ENCODE measurements at regions not wholly inside any gene's neighbourhood (a gene's known extent, or its start where the extent isn't known, plus 50 kb on each side); places are given as distances from the start of the nearest gene placed in this dataset.

DNA sequence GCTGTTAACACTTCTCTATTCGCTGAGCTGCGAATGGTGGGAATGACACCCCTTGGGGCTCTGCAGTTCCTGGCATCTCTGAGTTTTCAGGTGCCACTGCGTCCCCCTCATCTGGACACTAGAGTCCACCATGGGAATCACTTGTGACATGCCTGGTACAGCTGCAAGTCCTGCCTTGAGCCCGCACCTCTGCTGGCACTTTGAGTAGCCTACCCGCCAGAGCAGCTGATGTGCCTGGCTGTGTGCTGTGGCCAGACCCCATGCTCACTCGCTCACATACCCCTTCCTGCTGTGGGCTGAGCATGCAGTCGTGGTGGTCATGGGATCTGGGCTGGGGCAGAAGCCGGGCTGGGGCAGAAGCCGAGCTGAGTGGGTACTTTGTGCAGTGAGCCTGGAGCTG lies 117.6 kb downstream of the RND3 start:
- no peak for DNase-seq (ENCODE audit: low spot score)
- TF ChIP-seq, protein P1, sequence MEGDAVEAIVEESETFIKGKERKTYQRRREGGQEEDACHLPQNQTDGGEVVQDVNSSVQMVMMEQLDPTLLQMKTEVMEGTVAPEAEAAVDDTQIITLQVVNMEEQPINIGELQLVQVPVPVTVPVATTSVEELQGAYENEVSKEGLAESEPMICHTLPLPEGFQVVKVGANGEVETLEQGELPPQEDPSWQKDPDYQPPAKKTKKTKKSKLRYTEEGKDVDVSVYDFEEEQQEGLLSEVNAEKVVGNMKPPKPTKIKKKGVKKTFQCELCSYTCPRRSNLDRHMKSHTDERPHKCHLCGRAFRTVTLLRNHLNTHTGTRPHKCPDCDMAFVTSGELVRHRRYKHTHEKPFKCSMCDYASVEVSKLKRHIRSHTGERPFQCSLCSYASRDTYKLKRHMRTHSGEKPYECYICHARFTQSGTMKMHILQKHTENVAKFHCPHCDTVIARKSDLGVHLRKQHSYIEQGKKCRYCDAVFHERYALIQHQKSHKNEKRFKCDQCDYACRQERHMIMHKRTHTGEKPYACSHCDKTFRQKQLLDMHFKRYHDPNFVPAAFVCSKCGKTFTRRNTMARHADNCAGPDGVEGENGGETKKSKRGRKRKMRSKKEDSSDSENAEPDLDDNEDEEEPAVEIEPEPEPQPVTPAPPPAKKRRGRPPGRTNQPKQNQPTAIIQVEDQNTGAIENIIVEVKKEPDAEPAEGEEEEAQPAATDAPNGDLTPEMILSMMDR (IDR thresholded peaks at IDR 0.05; ENCODE audit: borderline replicate concordance, control extremely low read depth, extremely low read depth, insufficient read depth, missing control alignments): no peak
- in situ Hi-C loops (cut with MboI; ENCODE audit: low sequenced_read_pairs, unreplicated experiment): no loop called here

DNA sequence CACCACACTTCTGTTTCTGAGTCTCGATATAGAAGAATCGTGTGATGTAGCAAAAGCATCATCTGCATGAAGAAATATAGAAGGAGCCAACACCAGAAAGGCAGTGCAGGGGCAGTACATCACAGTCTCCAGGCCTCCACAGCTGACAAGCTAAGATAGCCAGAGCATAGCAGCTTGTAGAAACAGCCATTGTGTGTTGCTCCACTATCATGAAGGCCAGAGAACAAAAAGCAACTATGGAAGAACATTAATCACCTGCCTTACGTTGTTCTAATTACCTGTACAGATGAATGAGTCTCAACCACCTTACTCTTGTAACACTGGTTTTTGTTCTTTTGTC lies 129.0 kb downstream of the RND3 start:
- no peak for DNase-seq (ENCODE audit: low spot score)
- TF ChIP-seq, protein P1 (IDR thresholded peaks at IDR 0.05; ENCODE audit: borderline replicate concordance, control extremely low read depth, extremely low read depth, insufficient read depth, missing control alignments): no peak
- in situ Hi-C loops (cut with MboI; ENCODE audit: low sequenced_read_pairs, unreplicated experiment): no loop called here

DNA sequence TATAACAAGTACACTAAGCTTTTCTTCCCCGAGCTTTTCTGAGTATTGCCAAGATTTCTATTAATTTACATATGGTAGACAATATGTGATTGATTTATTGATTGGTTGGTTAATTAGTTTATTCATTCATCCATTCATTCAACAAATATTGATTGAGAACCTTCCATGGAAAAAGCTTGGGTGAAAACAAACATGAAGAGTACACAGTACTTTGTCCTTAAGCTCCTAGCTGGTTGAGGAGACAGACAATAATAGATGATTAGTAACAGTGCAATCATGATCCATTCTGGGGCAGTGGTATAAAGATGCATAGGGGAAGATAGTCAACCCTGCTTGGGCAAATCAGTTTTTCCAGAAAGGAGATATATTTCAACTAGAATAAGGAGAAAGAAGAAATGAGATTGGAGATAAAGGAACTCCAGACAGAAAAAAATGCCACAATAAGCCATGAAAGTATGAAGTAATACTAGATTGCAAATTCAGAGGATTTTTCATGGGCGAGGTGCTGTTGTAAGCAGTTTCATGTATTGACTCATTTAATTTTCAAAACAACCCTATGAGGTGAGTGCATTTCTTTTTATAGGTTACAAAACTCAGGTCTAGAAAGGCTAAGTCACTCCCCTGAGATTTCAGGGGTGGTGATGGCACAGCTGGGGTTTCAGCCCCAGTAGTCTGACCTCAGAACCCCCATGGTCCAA lies 129.5 kb downstream of the RND3 start:
- in situ Hi-C loops (cut with MboI; ENCODE audit: low sequenced_read_pairs, unreplicated experiment): no loop called here
- TF ChIP-seq, protein P1 (IDR thresholded peaks at IDR 0.05; ENCODE audit: borderline replicate concordance, control extremely low read depth, extremely low read depth, insufficient read depth, missing control alignments): no peak
- DNase-seq (ENCODE audit: low spot score): no peak

DNA sequence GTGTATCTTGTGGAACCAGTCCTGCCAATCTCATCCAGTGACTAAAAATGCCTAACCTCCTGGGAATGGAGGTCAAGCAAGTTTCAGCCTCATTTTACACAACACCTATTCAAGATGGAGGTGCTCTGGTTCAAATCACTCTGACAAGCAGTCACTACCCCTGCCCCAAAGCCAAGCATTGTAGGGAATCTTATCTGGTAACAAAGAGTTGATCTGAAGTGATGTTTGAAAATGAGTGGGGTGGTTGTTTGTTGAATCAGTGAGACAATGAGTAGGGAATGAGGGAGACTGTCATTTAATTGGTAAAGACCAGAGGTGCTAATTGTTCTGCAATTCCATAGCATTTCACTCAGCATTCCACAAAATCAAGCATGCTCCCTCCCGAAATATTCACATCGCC lies 132.0 kb downstream of the RND3 start:
- DNase-seq (ENCODE audit: low spot score): no peak
- in situ Hi-C loops (cut with MboI; ENCODE audit: low sequenced_read_pairs, unreplicated experiment): no loop called here
- TF ChIP-seq, protein P1 (IDR thresholded peaks at IDR 0.05; ENCODE audit: borderline replicate concordance, control extremely low read depth, extremely low read depth, insufficient read depth, missing control alignments): no peak

GRCh38 chr2:150353376-150353775 lies 134.1 kb downstream of the RND3 start:
- TF ChIP-seq, protein P1 (IDR thresholded peaks at IDR 0.05; ENCODE audit: borderline replicate concordance, control extremely low read depth, extremely low read depth, insufficient read depth, missing control alignments): no peak
- in situ Hi-C loops (cut with MboI; ENCODE audit: low sequenced_read_pairs, unreplicated experiment): no loop called here
- DNase-seq (ENCODE audit: low spot score): no peak

DNA sequence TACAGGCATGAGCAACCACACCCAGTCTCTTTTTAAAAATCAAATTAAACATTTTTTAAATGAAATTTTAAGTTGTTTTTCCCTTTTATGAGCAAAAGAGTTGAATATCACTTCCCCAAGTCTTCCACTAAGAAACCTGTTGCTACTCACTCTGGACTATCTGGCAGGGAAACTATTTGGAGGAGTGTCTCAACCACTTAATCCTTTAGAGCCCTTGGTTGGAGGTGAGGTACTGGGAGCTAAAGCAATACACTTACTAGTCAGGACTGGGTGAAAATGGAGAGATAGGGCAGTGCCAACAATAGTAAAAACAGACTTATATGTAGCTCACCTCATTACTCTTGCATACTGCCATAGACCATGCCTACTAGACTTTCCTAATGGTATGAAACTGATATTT lies 135.5 kb downstream of the RND3 start:
- no peak for DNase-seq (ENCODE audit: low spot score)
- in situ Hi-C loops (cut with MboI; ENCODE audit: low sequenced_read_pairs, unreplicated experiment): no loop called here
- TF ChIP-seq, protein P1 (IDR thresholded peaks at IDR 0.05; ENCODE audit: borderline replicate concordance, control extremely low read depth, extremely low read depth, insufficient read depth, missing control alignments): no peak
